ENCODE measurements at regions not wholly inside any gene's neighbourhood (a gene's known extent, or its start where the extent isn't known, plus 50 kb on each side); places are given as distances from the start of the nearest gene placed in this dataset.

- no peak for TF ChIP-seq CHD7 (IDR thresholded peaks at IDR 0.05; ENCODE audit: insufficient replicate concordance, low read length)
- TF ChIP-seq CREB1 (IDR thresholded peaks at IDR 0.05), result no peak
- no peak for TF ChIP-seq GABPA (IDR thresholded peaks at IDR 0.05; ENCODE audit: borderline replicate concordance, insufficient read depth, low read length)
- no peak for TF ChIP-seq CEBPB (IDR thresholded peaks at IDR 0.05; ENCODE audit: low read depth, low read length)
- TF ChIP-seq SP2 (IDR thresholded peaks at IDR 0.05; ENCODE audit: low read length), result no peak
- no peak for TF ChIP-seq CHD1 (IDR thresholded peaks at IDR 0.05; ENCODE audit: low read depth, low read length)
- no peak for TF ChIP-seq RFX5 (IDR thresholded peaks at IDR 0.05; ENCODE audit: borderline replicate concordance, low read depth, low read length)
- TF ChIP-seq SAP30 (IDR thresholded peaks at IDR 0.05; ENCODE audit: insufficient read depth, insufficient replicate concordance, low read length), result no peak
Observed at GRCh38 chr3:152199102-152199840, 69.5 kb upstream of the MBNL1 start (continued).
